Muscle layer of colon (tissue), 2 donors: ENCODE measurements at regions not wholly inside any gene's neighbourhood (a gene's known extent, or its start where the extent isn't known, plus 50 kb on each side); places are given as distances from the start of the nearest gene placed in this dataset.
"Not testable (repeated sequence)": the region's sequence is repeated elsewhere in the genome, so short reads cannot be mapped to it uniquely, and the experiment has no call there.

Experiments
- H3K27ac ChIP-seq: one replicate; pipeline ENCODE4 v1.7.0; 2013; ENCODE audit warnings: low read depth, mild to moderate bottlenecking, low read length, moderate library complexity
- H3K27me3 ChIP-seq, 2 donors: one replicate each; pipeline ENCODE4 v1.7.0; 2013; ENCODE audit warnings: low read length in 2 of 2, mild to moderate bottlenecking in 2 of 2; ENCODE audit not compliant: insufficient read depth in 2 of 2, control insufficient read depth in 1 of 2
- H3K36me3 ChIP-seq: one replicate; pipeline ENCODE4 v1.7.0; 2013; ENCODE audit warnings: mild to moderate bottlenecking, low read length; ENCODE audit not compliant: insufficient read depth
- H3K4me1 ChIP-seq: one replicate; pipeline ENCODE4 v1.7.0; 2013; ENCODE audit warnings: mild to moderate bottlenecking, low read length; ENCODE audit not compliant: insufficient read depth
- H3K4me3 ChIP-seq, 2 donors: one replicate each; pipeline ENCODE4 v1.7.0; 2013; ENCODE audit warnings: low read length in 2 of 2, low read depth in 1 of 2, mild to moderate bottlenecking in 1 of 2, moderate library complexity in 1 of 2
- H3K9ac ChIP-seq: one replicate; pipeline ENCODE4 v1.7.0; 2013; ENCODE audit warnings: low read length
- H3K9me3 ChIP-seq: one replicate; pipeline ENCODE4 v1.7.0; 2013; ENCODE audit warnings: mild to moderate bottlenecking, low read length
- donor health status: abdominal sarcoma.
- donor health status: Adenocarcinoma of cecum.

GRCh38 chr10:10712155-10712704 lies 305.4 kb upstream of the CELF2 start:
- no peaks in the 10 kb centered on the region for H3K4me1 ChIP-seq
- no peak overlapping the region for H3K9ac ChIP-seq
- no peaks in the 10 kb centered on the region for H3K27me3 ChIP-seq
- H3K36me3 ChIP-seq: no peaks in the 10 kb centered on the region
- H3K27ac ChIP-seq: no peak overlapping the region
- no peaks in the 10 kb centered on the region for H3K9me3 ChIP-seq
- no peak overlapping the region for H3K4me3 ChIP-seq

- Histone ChIP-seq H3K27me3 (no peaks in the 10 kb centered on the region), H3K4me3 (no peak overlapping the region), H3K9me3 (no peaks in the 10 kb centered on the region), H3K36me3 (no peaks in the 10 kb centered on the region), H3K4me1 (no peaks in the 10 kb centered on the region), H3K27ac (no peak overlapping the region), H3K9ac (no peak overlapping the region)
These were observed 303.3 kb upstream of the CELF2 start for GRCh38 chr10:10714327-10714726.

- Histone ChIP-seq H3K9ac (no peak overlapping the region), H3K36me3 (no peaks in the 10 kb centered on the region), H3K9me3 (no peaks in the 10 kb centered on the region), H3K27ac (no peak overlapping the region), H3K4me1 (no peaks in the 10 kb centered on the region), H3K27me3 (no peaks in the 10 kb centered on the region), H3K4me3 (no peak overlapping the region)
These were observed 300.7 kb upstream of the CELF2 start for GRCh38 chr10:10716972-10717371.

- H3K9ac ChIP-seq: no peak overlapping the region
- H3K36me3 ChIP-seq: no peaks in the 10 kb centered on the region
- H3K4me3 ChIP-seq: no peak overlapping the region
- H3K4me1 ChIP-seq: no peaks in the 10 kb centered on the region
- no peaks in the 10 kb centered on the region for H3K27me3 ChIP-seq
- H3K9me3 ChIP-seq: no peaks in the 10 kb centered on the region
- no peak overlapping the region for H3K27ac ChIP-seq
These were observed 295.2 kb upstream of the CELF2 start for GRCh38 chr10:10722422-10722821.

- Histone ChIP-seq H3K27me3 (no peaks in the 10 kb centered on the region), H3K4me1 (no peaks in the 10 kb centered on the region)
These were observed 292.5 kb upstream of the CELF2 start for GRCh38 chr10:10725196-10725595.

GRCh38 chr10:10726101-10726500 lies 291.6 kb upstream of the CELF2 start:
- Histone ChIP-seq H3K36me3 (no peaks in the 10 kb centered on the region), H3K4me1 (no peaks in the 10 kb centered on the region), H3K9me3 (no peaks in the 10 kb centered on the region), H3K27ac (no peak overlapping the region), H3K27me3 (no peaks in the 10 kb centered on the region), H3K4me3 (no peak overlapping the region), H3K9ac (no peak overlapping the region)

More at GRCh38 chr10:10725196-10725595, 292.5 kb upstream of the CELF2 start:
- H3K27ac ChIP-seq: no peak overlapping the region
- H3K9me3 ChIP-seq: no peaks in the 10 kb centered on the region
- H3K9ac ChIP-seq: no peak overlapping the region
- no peaks in the 10 kb centered on the region for H3K36me3 ChIP-seq
- H3K4me3 ChIP-seq: no peak overlapping the region

GRCh38 chr10:10727411-10727810 lies 290.3 kb upstream of the CELF2 start:
- H3K4me1 ChIP-seq, H3K4me3 ChIP-seq: not testable (repeated sequence)

GRCh38 chr10:10727812-10728211 lies 289.9 kb upstream of the CELF2 start:
- Histone ChIP-seq H3K36me3 (no peaks in the 10 kb centered on the region), H3K4me3 (no peak overlapping the region), H3K27ac (no peak overlapping the region), H3K9ac (no peak overlapping the region), H3K27me3 (no peaks in the 10 kb centered on the region), H3K4me1 (no peaks in the 10 kb centered on the region), H3K9me3 (no peaks in the 10 kb centered on the region)

More at GRCh38 chr10:10727411-10727810, 290.3 kb upstream of the CELF2 start:
- not testable (repeated sequence) for H3K9me3 ChIP-seq, H3K27me3 ChIP-seq, H3K36me3 ChIP-seq, H3K27ac ChIP-seq, H3K9ac ChIP-seq

- Histone ChIP-seq H3K27me3 (no peaks in the 10 kb centered on the region), H3K27ac (no peak overlapping the region), H3K9me3 (no peaks in the 10 kb centered on the region), H3K4me3 (no peak overlapping the region), H3K9ac (no peak overlapping the region), H3K36me3 (no peaks in the 10 kb centered on the region), H3K4me1 (no peaks in the 10 kb centered on the region)
These were observed 287.1 kb upstream of the CELF2 start for GRCh38 chr10:10730471-10731043.

- Histone ChIP-seq H3K9me3 (no peaks in the 10 kb centered on the region), H3K9ac (no peak overlapping the region), H3K36me3 (no peaks in the 10 kb centered on the region), H3K4me1 (no peaks in the 10 kb centered on the region), H3K4me3 (no peak overlapping the region), H3K27me3 (no peaks in the 10 kb centered on the region), H3K27ac (no peak overlapping the region)
These were observed 286.3 kb upstream of the CELF2 start for GRCh38 chr10:10731366-10731765.

GRCh38 chr10:10734356-10735064 lies 283.2 kb upstream of the CELF2 start:
- no peaks in the 10 kb centered on the region for H3K4me1 ChIP-seq
- H3K27ac ChIP-seq: no peak overlapping the region
- no peaks in the 10 kb centered on the region for H3K36me3 ChIP-seq
- no peaks in the 10 kb centered on the region for H3K27me3 ChIP-seq
- H3K9me3 ChIP-seq: no peaks in the 10 kb centered on the region
- no peak overlapping the region for H3K9ac ChIP-seq
- no peak overlapping the region for H3K4me3 ChIP-seq

- Histone ChIP-seq H3K4me1 (no peaks in the 10 kb centered on the region), H3K4me3 (no peak overlapping the region), H3K9me3 (no peaks in the 10 kb centered on the region), H3K36me3 (no peaks in the 10 kb centered on the region), H3K9ac (no peak overlapping the region), H3K27ac (no peak overlapping the region), H3K27me3 (no peaks in the 10 kb centered on the region)
These were observed 272.4 kb upstream of the CELF2 start for GRCh38 chr10:10745291-10745690.
